ENCODE measurements at regions not wholly inside any gene's neighbourhood (a gene's known extent, or its start where the extent isn't known, plus 50 kb on each side); places are given as distances from the start of the nearest gene placed in this dataset.
"Not testable (repeated sequence)": the region's sequence is repeated elsewhere in the genome, so short reads cannot be mapped to it uniquely, and the experiment has no call there.

DNA sequence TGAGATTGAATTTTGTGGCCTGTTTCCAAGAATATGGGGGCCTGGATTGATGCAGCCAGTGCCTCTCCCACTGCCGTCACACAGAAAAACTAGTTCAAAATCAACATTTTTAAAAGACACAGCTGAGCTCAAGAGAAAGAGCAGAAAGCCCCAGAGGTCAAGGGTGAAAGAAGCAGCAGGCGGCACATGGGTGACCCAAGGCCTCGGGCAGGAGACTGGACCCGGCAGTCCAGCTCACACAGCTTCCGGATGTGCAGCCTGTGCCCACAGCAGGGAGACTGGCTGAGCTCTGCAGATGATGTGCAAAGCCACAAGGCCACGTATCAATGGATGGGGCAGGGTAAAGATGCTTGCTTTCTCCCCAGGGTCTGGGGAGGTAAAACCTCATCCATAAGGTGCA lies 50.4 kb upstream of the RNF32 start:
- H3K9me3 Mint-ChIP-seq (ENCODE audit: low read depth), result peaks cover 14% of the 10 kb centered on the region
- H3K4me1 Mint-ChIP-seq (ENCODE audit: low read depth), result no peaks in the 10 kb centered on the region
- H3K36me3 Mint-ChIP-seq, result peaks cover 16% of the 10 kb centered on the region
- peaks cover 3% of the 10 kb centered on the region for H3K27me3 Mint-ChIP-seq
- no peak overlapping the region for H3K4me3 Mint-ChIP-seq
- H3K27ac Mint-ChIP-seq, result no peak overlapping the region

GRCh38 chr7:156589808-156590207 lies 50.8 kb upstream of the RNF32 start:
- H3K9me3 Mint-ChIP-seq (ENCODE audit: low read depth), result peaks cover 17% of the 10 kb centered on the region
- peaks cover 16% of the 10 kb centered on the region for H3K36me3 Mint-ChIP-seq
- H3K4me1 Mint-ChIP-seq (ENCODE audit: low read depth), result no peaks in the 10 kb centered on the region
- no peak overlapping the region for H3K27ac Mint-ChIP-seq
- H3K27me3 Mint-ChIP-seq, result peaks cover 5% of the 10 kb centered on the region
- H3K4me3 Mint-ChIP-seq, result no peak overlapping the region

DNA sequence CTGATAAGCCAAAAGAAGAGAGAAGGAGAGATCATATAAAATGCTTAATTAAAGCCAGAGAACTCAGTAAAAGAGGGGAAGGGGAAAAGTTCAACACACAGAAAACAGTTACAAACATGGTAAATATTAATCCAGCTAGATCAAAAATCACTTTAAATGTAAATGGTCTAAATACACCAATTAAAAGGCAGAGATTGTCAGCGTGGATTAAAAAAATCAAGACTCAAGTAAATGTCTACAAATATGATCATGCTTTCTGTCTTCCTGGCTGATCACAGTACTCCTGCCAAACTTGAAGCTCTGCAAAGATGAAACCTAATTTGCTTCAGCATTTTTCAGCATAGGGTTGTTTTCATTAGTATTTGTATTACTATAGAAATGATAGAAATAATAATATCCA lies 54.6 kb upstream of the RNF32 start:
- Mint-ChIP-seq H3K27me3 (peaks cover 2% of the 10 kb centered on the region), H3K4me3 (no peak overlapping the region), H3K27ac (no peak overlapping the region), H3K36me3 (peaks cover 6% of the 10 kb centered on the region), H3K4me1 (ENCODE audit: low read depth) (no peaks in the 10 kb centered on the region), H3K9me3 (ENCODE audit: low read depth) (peaks cover 8% of the 10 kb centered on the region)

DNA sequence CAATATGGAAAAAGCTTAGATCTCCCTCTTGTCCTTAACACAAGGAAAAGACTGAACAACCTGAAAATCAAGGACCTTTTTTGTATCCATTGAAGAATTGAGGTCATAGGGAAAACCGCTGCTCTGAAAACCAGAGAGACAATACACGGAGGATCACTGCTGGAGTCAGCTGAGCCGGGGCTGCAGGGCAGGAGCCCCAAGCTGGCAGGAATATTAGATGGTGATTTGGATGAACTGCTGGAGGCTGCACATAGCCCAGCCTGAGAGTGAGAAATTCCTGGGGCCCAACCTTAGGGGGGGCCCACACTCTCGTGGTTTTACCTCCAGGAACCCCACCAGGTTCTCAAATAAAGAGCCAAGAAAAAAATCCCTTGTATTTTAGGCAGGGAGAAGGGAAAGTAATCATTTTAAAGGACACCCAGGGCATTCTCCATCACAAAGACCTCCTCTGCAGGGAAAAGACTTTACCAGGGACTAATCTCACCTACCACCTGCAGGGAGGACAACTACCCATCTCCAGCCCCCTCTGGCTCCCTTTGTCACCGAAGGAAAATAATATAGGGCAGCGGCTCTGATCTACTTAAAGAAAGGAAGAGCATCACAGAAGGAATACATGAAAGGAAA lies 55.4 kb upstream of the RNF32 start:
- H3K27me3 Mint-ChIP-seq, result peaks cover 2% of the 10 kb centered on the region

DNA sequence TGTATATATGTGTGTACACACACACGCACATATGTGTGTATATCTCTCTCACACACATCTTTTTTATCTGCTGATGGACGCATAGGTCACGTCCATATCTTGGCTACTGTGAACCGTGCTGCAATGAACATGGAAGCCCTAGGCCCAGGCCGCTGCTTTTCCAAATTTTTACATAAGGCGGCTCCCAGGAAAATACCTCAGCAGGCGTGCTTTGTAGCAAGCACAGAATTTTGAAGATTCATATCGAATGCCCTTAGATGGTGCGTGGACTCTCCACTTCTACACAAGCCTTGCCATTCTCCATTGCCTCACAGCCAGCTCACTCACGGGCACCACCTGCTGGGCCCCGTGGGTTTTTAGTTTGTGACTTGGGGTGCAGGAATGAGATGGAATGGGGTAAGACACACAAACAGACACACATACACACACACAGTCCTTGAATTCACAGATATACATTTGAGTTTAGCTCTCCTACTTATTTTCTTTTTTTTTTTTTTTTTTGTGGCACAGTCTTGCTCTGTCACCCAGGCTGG lies 57.9 kb upstream of the RNF32 start:
- Mint-ChIP-seq H3K27me3 (peaks cover 6% of the 10 kb centered on the region), H3K9me3 (ENCODE audit: low read depth) (peaks cover 8% of the 10 kb centered on the region), H3K36me3 (peaks cover 6% of the 10 kb centered on the region), H3K4me3 (no peak overlapping the region), H3K4me1 (ENCODE audit: low read depth) (no peaks in the 10 kb centered on the region), H3K27ac (no peak overlapping the region)

More for the DNA sequence above, 55.4 kb upstream of the RNF32 start:
- Mint-ChIP-seq H3K4me1 (ENCODE audit: low read depth) (no peaks in the 10 kb centered on the region), H3K27ac (no peak overlapping the region), H3K4me3 (no peak overlapping the region), H3K9me3 (ENCODE audit: low read depth) (peaks cover 8% of the 10 kb centered on the region), H3K36me3 (peaks cover 6% of the 10 kb centered on the region)

GRCh38 chr7:156580036-156580435 lies 60.5 kb upstream of the RNF32 start:
- H3K9me3 Mint-ChIP-seq (ENCODE audit: low read depth), result peaks cover 3% of the 10 kb centered on the region
- no peaks in the 10 kb centered on the region for H3K36me3 Mint-ChIP-seq
- no peaks in the 10 kb centered on the region for H3K4me1 Mint-ChIP-seq (ENCODE audit: low read depth)
- H3K27me3 Mint-ChIP-seq, result peaks cover 6% of the 10 kb centered on the region
- H3K4me3 Mint-ChIP-seq, result no peak overlapping the region
- no peak overlapping the region for H3K27ac Mint-ChIP-seq

DNA sequence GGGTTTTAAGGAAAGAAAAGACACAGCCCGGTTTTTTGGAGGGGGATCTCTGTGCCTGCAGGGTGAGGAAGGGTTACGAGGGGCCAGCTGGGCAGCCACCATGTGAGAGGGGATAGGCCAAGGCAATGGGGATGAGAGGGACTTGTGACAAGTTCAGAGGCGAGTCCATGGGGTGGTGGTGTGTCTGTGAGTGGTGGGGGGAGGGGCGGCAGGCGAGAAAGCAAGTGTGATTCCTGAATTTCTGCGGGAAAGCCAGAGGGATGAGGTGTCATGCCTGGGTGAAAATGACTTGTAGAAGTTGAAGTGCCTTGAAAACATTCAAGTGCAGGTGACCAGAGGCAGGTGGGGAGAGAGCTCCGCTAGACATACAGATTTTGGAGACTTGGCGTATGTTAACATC lies 61.0 kb upstream of the RNF32 start:
- Mint-ChIP-seq H3K9me3 (ENCODE audit: low read depth) (no peaks in the 10 kb centered on the region), H3K27me3 (peaks cover 5% of the 10 kb centered on the region), H3K4me1 (ENCODE audit: low read depth) (no peaks in the 10 kb centered on the region), H3K27ac (no peak overlapping the region), H3K36me3 (no peaks in the 10 kb centered on the region), H3K4me3 (no peak overlapping the region)

- no peak overlapping the region for H3K27ac Mint-ChIP-seq
- H3K27me3 Mint-ChIP-seq, result peaks cover 8% of the 10 kb centered on the region
- no peaks in the 10 kb centered on the region for H3K4me1 Mint-ChIP-seq (ENCODE audit: low read depth)
- H3K9me3 Mint-ChIP-seq (ENCODE audit: low read depth), result no peaks in the 10 kb centered on the region
- H3K4me3 Mint-ChIP-seq, result no peak overlapping the region
- no peaks in the 10 kb centered on the region for H3K36me3 Mint-ChIP-seq
These were observed 61.6 kb upstream of the RNF32 start for GRCh38 chr7:156578978-156579430.

GRCh38 chr7:156578578-156578940 lies 62.0 kb upstream of the RNF32 start:
- no peak overlapping the region for H3K27ac Mint-ChIP-seq
- H3K27me3 Mint-ChIP-seq, result peaks cover 11% of the 10 kb centered on the region
- H3K9me3 Mint-ChIP-seq (ENCODE audit: low read depth), result no peaks in the 10 kb centered on the region
- no peaks in the 10 kb centered on the region for H3K36me3 Mint-ChIP-seq
- H3K4me3 Mint-ChIP-seq, result no peak overlapping the region
- no peaks in the 10 kb centered on the region for H3K4me1 Mint-ChIP-seq (ENCODE audit: low read depth)

GRCh38 chr7:156577645-156578577 lies 62.7 kb upstream of the RNF32 start:
- Mint-ChIP-seq H3K9me3 (ENCODE audit: low read depth) (no peaks in the 10 kb centered on the region), H3K4me1 (ENCODE audit: low read depth) (no peaks in the 10 kb centered on the region), H3K27me3 (peaks cover 15% of the 10 kb centered on the region), H3K36me3 (no peaks in the 10 kb centered on the region), H3K27ac (no peak overlapping the region), H3K4me3 (no peak overlapping the region)

- Mint-ChIP-seq H3K9me3 (ENCODE audit: low read depth) (no peaks in the 10 kb centered on the region), H3K4me3 (no peak overlapping the region), H3K36me3 (no peaks in the 10 kb centered on the region), H3K27ac (no peak overlapping the region), H3K4me1 (ENCODE audit: low read depth) (no peaks in the 10 kb centered on the region), H3K27me3 (peaks cover 15% of the 10 kb centered on the region)
These were observed 64.1 kb upstream of the RNF32 start for GRCh38 chr7:156576216-156577058.

- Mint-ChIP-seq H3K9me3 (ENCODE audit: low read depth) (peaks cover 9% of the 10 kb centered on the region), H3K27ac (no peak overlapping the region), H3K27me3 (peaks cover 3% of the 10 kb centered on the region), H3K4me1 (ENCODE audit: low read depth) (no peaks in the 10 kb centered on the region), H3K36me3 (peaks cover 7% of the 10 kb centered on the region), H3K4me3 (no peak overlapping the region)
These were observed 72.3 kb upstream of the RNF32 start for GRCh38 chr7:156568258-156568657.

DNA sequence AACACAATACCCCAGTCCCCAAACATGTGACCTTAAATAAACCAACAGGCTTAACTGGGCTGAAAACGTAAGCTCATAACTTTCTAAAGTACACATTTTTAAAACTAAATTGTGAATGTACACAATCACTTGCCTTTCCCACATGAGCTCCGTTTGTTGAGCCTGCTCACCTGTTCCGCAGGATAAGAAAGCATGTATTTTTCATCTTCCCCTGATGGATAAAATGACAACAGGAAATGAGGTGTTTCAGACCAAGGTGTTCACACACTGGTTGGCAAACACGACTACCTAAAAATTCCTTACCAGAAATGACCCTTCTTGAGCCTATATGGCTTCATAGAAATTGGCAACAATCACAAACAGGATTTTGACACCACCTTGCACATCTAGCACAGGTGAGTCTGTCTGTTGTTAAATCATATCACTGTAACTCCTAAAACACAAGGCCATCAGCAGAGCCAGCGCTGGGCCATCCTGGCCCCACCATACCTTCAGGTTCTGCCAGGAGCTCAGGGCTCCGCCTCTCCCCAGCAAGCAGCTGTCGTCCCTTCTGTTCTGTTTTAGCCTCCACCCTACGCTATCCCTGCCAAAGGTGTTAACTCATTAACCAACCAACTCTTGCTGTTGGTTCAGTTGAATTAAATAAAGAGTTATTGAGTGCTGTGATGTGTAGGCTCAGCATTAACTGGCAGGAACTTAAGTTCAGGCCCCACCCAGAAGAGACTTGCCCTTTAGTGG lies 73.6 kb upstream of the RNF32 start:
- Mint-ChIP-seq H3K4me3 (no peak overlapping the region), H3K9me3 (ENCODE audit: low read depth) (peaks cover 9% of the 10 kb centered on the region), H3K4me1 (ENCODE audit: low read depth) (no peaks in the 10 kb centered on the region), H3K27ac (no peak overlapping the region), H3K27me3 (peaks cover 2% of the 10 kb centered on the region), H3K36me3 (peaks cover 7% of the 10 kb centered on the region)

GRCh38 chr7:156565002-156565401 lies 75.6 kb upstream of the RNF32 start:
- not testable (repeated sequence) for H3K36me3 Mint-ChIP-seq; H3K4me3 Mint-ChIP-seq; H3K27ac Mint-ChIP-seq; H3K4me1 Mint-ChIP-seq (ENCODE audit: low read depth); H3K27me3 Mint-ChIP-seq; H3K9me3 Mint-ChIP-seq (ENCODE audit: low read depth)
